ENCODE measurements at regions not wholly inside any gene's neighbourhood (a gene's known extent, or its start where the extent isn't known, plus 50 kb on each side); places are given as distances from the start of the nearest gene placed in this dataset.
"Not testable (repeated sequence)": the region's sequence is repeated elsewhere in the genome, so short reads cannot be mapped to it uniquely, and the experiment has no call there.

GRCh38 chr16:63403792-63404191 lies 1367.6 kb upstream of the CDH8 start:
- no peak for DNase-seq (ENCODE audit: low read depth)

- not testable (repeated sequence) for DNase-seq (ENCODE audit: low read depth)
Measured at GRCh38 chr16:63388277-63388676, 1352.0 kb upstream of the CDH8 start.

- DNase-seq (ENCODE audit: low read depth): no peak
Measured at GRCh38 chr16:63385714-63386432, 1349.6 kb upstream of the CDH8 start.

GRCh38 chr16:63373744-63374143 lies 1337.5 kb upstream of the CDH8 start:
- no peak for DNase-seq (ENCODE audit: low read depth)

- no peak for DNase-seq (ENCODE audit: low read depth)
Measured at GRCh38 chr16:63372815-63373214, 1336.6 kb upstream of the CDH8 start.

GRCh38 chr16:63372283-63372682 lies 1336.0 kb upstream of the CDH8 start:
- no peak for DNase-seq (ENCODE audit: low read depth)

- DNase-seq (ENCODE audit: low read depth): no peak
Measured at GRCh38 chr16:63365649-63366304, 1329.5 kb upstream of the CDH8 start.

- DNase-seq (ENCODE audit: low read depth): no peak
Measured at GRCh38 chr16:63363738-63364137, 1327.5 kb upstream of the CDH8 start.

- peak; percentile 59 for DNase-seq (ENCODE audit: low read depth)
Measured at GRCh38 chr16:63361032-63361624, 1324.9 kb upstream of the CDH8 start.

GRCh38 chr16:63349961-63350360 lies 1313.7 kb upstream of the CDH8 start:
- no peak for DNase-seq (ENCODE audit: low read depth)

GRCh38 chr16:63346000-63346399 lies 1309.8 kb upstream of the CDH8 start:
- no peak for DNase-seq (ENCODE audit: low read depth)

GRCh38 chr16:63337264-63337663 lies 1301.0 kb upstream of the CDH8 start:
- DNase-seq (ENCODE audit: low read depth): no peak

- DNase-seq (ENCODE audit: low read depth): no peak
Measured at GRCh38 chr16:63331111-63331510, 1294.9 kb upstream of the CDH8 start.

GRCh38 chr16:63326736-63327339 lies 1290.6 kb upstream of the CDH8 start:
- no peak for DNase-seq (ENCODE audit: low read depth)

- no peak for DNase-seq (ENCODE audit: low read depth)
Measured at GRCh38 chr16:63323722-63324705, 1287.8 kb upstream of the CDH8 start.

- no peak for DNase-seq (ENCODE audit: low read depth)
Measured at GRCh38 chr16:63323055-63323454, 1286.8 kb upstream of the CDH8 start.

- DNase-seq (ENCODE audit: low read depth): no peak
Measured at GRCh38 chr16:63315229-63315628, 1279.0 kb upstream of the CDH8 start.

- DNase-seq (ENCODE audit: low read depth): no peak
Measured at GRCh38 chr16:63312346-63312745, 1276.1 kb upstream of the CDH8 start.

GRCh38 chr16:63311313-63311712 lies 1275.1 kb upstream of the CDH8 start:
- DNase-seq (ENCODE audit: low read depth): no peak

- DNase-seq (ENCODE audit: low read depth): no peak
Measured at GRCh38 chr16:63302811-63303210, 1266.6 kb upstream of the CDH8 start.

- DNase-seq (ENCODE audit: low read depth): no peak
Measured at GRCh38 chr16:63301349-63301748, 1265.1 kb upstream of the CDH8 start.

Data from LHCN-M2 (cell line).